LoVo (cell line): ENCODE measurements at regions not wholly inside any gene's neighbourhood (a gene's known extent, or its start where the extent isn't known, plus 50 kb on each side); places are given as distances from the start of the nearest gene placed in this dataset.
A peak's percentile ranks its signal among the peaks of the same experiment; 100 is the strongest.

ENCODE experiments used
- DNase-seq: peaks from one replicate; pipeline ENCODE4 v3.0.0-alpha.2; 2016; ENCODE audit warnings: low spot score

DNA sequence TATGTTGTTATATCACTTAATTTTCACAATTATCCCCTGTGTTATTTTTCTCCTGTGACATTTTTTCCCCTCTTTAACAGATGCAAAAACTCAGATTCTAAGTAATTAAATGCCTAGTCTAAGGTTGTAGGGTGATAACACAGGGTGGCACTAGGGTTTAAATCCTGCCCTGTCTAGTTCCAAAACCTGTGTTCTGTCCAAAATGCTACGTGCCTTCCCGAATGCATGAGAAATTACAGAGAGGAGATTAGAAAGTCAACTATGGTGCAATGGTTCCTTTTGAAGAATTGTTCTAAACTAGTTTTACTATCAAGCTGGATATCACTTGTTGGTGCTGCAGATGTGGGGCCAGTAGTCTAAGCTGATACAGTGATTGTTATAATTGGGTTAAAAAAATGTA lies 108.0 kb downstream of the DIPK2A start:
- DNase-seq: no peak

DNA sequence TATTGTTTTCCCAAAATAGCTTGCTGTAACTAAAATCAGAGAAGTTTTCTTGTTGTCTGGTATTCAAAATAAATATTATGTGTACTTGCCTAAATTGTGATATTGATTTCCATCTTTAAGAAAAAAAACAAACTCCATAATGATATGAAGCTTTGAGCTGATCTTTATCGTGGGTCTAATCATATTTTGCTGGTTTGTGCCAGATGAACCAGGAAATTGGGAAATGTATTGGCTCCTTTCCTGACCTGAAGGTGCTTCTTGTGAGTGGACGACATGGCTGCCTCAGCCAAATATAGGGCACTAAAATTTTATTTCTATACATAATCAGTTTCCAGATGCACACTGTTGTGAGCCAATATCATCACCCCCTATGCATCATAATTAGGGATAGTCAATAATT lies 113.3 kb downstream of the DIPK2A start:
- no peak for DNase-seq

DNA sequence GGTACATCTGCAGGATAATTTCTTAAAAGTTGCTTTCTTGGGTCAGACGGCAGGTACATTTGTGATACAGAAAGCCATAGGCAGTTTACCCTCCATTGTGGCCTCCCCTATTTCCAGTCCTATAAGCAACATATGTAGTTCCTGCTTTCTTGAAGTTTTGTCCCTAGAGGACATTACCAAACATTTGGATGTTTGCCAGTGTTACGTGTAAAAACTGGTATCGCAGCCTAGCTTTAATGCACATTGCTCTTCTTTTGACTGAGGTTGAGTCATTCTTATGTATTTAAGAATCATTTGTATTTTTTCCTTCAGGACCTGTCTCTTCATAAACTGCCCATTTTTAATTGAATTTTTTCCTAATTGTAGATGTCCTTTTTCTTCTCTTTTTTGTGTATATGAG lies 114.3 kb downstream of the DIPK2A start:
- DNase-seq: peak; percentile 25

DNA sequence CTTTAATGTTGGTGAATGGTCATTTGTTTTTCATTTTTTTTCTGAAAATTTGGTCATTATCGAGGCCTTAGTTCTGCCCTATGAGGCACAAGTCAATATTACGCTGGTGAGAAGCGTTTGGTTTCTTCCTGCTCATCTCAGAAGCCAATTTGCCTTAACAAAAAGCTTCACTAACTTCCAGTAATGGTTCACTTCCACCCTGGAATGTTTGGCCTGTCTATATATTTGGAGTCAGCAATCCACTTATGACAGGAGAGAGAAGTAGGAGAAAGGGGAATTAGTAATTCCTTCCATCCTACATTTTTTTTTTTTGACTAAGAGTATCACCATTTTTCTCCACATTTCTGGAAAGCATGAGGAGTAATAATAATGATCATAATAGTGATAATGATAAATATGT lies 124.4 kb downstream of the DIPK2A start:
- DNase-seq: no peak

DNA sequence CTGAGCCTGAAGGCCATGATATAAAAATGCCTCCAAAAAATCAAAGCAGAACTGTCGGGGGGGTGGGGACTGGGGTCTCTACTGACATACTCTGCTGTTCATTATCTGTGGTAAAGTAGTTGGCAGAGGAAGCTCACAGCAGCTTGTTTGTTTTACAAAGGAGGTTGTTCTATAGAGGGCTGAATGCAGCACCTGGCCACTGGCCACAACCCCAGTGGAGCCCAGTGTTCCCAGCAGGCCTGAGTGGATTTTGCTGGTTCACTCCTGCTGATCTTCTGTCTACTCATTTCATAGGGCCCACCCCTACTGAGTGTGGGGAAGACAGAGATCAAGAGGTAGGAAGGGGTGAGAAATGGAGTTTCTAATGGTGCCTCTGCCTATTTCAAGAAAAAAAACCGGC lies 125.5 kb downstream of the DIPK2A start:
- no peak for DNase-seq

DNA sequence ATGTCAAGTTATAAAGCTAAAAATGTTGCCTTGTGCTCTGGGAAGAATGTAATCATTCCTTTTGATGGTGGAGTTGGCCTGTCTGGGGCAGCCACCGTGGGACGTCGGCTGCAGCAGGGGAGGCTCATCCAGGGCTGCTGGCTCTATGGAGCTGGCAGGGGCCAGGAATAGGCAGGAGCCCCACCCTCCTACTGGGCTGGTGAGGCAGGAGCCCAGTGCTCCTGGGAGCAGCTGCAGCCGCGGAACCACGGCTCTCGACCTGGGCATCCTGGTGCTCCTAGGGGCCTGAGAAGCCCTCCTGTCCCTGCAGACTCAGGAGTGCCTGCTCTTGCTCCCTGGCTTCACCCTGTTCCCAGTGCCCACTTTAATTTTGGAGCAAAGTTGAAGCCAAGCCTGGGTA lies 127.1 kb downstream of the DIPK2A start:
- DNase-seq: no peak

DNA sequence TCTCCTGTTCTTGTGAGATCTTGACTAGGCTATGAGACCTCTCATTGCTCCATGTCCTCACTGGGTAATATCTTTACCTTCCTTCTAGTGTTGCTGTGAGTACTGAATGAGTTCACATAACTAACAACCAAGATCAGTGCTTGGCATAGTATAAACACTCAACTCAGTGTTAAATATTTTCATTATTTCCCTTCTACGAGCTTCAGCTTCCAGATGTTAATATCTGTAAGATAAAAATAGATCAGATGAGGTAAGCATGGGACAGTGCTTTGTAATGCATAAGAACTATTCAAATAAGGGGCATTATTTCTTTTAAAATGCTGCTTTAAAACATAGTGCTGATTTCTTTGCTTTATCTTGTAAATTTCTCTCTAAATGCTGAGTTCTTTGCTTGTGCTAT lies 130.8 kb downstream of the DIPK2A start:
- DNase-seq: no peak

DNA sequence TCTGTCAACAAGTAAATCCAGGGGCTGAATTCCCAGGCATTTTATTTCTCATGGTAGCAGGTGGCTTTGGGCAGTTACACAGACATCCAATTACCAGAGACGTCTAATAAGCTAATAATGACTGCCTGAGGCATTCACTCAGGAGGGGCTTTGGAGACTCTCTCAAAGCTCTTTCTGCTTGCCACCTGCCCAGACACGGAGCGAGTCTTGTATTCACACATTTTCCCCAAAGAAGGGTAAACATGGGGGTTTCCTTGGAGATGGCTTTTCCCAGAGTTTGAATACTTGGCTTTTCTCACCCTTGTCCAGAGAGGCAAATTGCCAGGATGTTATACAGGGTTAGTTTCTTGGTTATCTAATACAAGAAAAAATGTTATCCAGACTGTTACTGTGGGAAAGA lies 132.6 kb downstream of the DIPK2A start:
- no peak for DNase-seq

DNA sequence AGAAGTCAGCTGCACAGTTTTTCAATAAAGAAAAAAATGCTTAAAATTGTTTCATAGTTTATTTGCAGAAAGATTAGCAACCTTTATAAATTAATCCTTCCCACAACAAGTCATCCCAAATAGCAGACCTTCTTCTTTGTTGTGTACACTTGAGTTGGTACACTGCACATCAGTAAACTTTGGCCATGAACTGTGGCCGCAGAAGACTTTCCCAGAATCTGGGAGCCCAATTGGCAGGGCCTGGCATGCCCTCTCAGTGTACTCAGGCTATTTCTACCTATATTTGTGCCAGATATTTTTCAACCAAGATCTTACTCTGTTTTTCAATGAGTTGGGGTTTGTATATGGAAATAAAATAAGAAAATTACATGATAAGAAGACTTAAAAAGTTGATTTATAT lies 133.1 kb downstream of the DIPK2A start:
- no peak for DNase-seq

DNA sequence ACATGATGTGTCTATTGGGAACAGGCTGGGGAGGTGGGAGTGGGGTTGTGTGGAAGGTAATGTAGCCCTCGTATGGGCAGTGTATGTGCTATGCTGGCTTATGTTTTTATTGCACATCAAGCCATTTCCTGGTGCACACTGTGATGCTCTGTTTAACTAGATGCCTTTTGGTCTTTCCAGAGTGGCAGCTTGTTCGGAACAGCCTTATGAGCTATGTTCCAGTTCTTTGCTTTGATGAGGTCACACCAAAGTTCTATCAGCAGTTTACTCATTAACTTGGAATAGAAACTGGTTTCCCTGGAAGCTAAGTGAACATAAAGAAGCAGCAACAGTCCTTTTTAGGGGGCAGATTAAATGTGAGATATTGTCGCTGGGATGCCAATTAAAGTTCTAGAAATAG lies 133.9 kb downstream of the DIPK2A start:
- no peak for DNase-seq

DNA sequence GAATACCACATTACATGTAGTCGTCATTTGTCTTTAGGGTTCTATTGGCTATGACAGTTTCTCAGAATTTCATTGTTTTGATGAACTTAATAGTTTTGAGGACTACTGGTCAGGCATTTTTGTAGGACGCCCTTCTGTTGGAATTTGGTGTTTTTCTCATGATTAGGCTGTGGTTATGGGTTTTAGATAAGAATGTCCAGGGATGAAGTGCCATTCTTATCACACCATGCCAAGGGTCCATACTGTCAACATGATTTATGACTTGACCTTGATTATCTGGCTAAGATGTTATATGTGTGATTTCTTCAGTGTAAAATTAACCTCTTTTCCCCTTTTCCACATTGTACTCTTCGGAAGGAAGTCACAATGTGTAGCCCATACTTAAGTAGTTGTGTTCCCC lies 135.3 kb downstream of the DIPK2A start:
- no peak for DNase-seq

DNA sequence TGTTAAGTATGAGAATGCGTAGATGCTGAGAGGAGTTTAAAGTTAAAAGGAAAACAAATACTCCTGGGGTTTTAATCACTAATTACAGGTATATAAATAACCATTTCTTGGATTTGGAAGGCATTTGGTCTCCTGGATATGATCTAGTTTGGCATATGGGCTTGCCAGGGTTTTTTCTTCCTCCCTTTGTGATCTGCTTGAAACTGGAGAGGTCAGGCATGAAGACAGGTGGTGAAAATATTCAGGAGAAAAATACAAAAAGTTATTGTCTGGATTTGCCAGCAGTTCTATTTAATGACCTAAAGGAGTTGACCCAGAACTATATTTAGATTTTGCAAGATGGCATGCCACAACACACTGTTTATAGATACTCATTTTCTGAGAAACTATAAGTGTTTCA lies 136.3 kb downstream of the DIPK2A start:
- no peak for DNase-seq

DNA sequence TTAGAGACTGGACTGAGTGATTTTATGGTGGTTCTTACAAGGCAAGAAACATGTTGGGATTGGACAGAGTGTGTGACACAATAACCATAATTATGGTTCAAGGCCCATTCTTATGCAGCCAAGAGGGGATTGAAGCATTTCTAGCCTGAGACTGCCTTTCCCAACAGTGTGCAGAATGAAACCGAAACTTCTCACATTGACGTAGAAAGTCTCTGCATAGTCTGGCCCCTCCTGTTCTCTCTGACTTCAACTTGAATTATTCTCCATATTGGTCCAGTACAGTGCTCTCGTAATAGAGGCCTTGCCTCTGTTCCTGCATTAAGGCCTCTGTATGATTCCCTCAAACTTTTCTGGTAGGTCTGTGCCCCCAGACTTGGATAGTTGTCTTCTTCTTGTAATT lies 138.3 kb downstream of the DIPK2A start:
- DNase-seq: no peak

DNA sequence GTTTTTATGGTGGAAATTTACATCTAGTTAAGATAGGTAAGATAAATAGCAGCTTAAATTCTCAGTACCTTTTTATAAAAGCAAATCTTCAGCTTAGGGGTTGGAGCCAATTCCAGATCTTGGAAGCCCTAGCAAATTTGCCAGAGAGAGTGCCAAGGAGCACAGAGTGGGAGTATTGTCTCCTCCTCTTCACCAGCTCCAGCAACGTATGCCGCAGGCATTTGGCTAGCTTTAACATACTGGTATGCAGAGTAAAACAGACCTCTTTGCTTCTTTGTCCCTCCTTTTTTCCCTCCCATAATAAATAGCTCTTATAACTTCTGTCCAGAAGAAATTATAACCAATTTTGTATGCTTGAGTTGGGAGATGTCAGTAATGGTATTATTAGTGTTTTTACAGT lies 140.4 kb downstream of the DIPK2A start:
- no peak for DNase-seq

DNA sequence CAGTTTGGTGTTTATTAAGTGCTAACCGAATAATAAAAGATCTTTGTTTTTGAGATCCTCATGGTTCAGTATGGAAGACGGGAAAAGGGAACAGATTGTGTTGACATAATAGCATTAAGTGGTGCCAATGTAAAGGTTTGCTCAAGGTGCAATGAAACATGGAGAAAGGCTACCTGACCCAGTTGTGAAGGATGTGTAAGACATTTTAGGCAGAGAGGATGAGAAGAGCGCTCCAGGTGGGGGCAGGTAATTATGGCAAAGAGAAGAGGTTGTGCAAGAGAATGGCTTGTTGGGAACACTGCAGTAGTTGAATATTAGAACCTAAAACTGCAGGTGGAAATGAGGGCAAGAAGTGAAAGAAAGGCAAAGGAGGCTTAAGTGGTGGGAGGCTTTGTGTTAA lies 140.8 kb downstream of the DIPK2A start:
- no peak for DNase-seq

DNA sequence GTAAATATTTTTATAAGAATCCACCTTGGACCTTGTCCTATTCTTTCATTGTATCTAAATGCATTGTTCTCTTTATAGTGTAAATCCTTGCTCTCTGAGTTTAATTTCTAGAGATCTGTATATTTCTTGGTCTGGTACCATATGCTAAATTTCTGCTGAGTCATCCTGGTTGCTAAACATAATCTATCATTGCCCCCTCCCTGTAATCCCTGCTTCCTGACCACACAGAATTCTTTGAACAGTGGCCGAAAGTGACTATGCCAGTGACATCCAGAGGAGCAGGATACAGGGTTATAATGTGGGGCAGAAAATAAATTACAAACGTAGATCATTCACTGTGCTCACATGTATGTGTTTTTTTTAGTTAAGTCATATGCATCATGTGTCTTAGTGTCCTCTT lies 143.1 kb downstream of the DIPK2A start:
- no peak for DNase-seq

DNA sequence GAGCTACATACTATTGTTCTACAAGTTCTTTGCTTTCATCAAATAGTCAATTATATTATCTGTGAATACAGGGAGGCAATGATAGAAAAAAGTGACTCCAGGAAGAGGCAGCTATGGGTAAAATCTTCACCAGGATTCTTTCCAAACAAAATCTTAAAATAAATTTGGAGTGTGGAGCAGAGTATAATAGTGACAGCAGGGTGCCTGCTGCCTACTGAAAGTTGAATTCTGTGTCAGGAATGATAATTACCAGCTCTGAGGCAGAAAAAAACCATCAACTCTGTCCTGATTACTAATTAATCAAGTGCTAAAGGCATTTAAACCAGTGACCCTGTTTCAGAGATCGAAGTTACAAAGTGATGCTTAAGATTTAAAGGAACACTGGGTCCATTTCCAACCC lies 148.0 kb downstream of the DIPK2A start:
- no peak for DNase-seq

DNA sequence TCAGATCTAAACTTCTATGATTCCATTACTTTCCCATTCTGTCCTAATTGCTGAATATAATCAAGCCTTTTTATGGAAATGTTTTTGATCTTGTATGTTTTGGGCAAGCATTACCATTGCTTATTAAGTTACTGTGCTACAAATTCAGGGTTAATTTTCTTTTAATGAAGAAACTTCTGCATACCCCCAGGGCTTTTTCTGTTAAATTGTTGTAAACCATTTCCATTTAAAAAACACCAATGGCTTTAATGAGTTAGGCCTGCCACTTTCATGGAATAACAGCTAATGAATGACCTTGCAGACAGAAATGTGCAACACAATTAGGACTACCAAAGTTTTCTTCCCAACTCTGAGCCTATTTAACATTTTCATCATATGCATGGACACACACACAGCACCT lies 150.0 kb downstream of the DIPK2A start:
- DNase-seq: no peak

DNA sequence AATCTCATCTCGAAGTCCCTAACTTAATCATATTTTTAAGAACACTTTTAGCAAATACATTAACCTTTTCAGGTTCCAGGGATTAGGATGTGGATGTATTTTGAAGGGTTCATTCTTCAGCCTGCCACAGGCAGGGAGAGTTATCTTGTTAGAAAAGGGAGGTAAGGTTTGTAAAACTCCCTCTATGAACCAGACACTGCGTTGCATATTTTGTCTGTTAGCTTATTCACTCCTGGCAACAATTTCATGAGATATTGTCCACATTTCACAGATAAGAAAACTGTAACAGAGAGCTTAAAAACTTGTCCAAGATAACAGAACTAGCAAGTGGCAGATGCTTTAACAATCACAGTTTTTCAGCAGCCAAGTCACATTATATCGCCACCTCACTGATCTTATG lies 155.4 kb downstream of the DIPK2A start:
- DNase-seq: no peak

DNA sequence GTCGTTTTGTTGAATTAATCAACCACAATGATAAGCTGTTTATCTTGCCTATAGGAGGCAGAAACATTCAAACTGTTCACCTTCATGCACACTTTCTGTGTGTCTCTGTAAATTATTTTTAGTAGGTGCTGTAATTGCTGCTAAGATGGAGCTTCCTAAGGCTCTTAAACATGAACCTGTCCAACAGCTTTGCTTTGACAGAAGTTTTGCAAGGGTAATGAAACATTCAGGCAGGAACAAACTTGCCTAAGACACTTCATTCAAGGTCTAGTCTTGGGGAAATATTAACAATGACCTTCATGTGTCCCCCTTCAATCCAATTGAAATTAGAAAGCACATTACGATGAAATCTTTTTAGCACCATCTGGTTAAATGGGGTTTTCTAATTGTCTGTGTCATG lies 156.1 kb downstream of the DIPK2A start:
- no peak for DNase-seq

DNA sequence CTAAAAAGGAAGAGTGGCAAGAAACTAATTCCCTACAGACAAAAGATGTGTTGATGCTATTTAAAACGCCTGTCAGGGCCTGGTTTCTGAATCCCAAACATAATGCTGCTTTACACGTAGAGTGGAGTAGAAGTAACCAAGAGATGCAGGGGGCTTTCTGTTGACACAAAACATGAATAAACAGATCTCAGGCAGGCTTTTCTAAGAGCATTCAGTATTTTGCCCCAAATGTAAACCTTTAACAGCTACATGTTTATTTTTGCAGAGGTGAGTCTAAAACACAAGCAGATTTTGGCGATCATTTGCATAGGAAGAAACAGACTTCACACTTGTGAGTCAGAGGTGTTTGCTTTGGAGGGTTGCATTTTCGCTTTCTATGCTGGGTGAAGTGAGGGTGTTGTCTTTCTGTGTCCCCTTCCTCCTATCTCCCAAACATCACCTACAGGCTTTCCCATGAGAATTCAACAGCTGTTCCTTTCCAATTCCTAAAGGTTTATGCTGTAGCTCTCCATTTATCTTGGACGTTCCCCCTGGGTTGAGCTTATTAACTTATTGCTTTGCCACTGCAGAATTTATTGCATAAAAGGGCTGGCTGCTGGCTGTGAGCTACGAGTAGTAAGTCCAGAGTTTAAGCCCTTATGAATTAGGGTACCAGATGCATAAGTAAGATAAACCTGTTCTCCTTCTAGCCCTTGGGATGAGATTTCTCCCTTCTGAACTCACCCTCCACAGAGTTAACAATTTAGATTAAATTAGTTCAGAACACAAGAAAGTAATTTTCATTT lies 156.7 kb downstream of the DIPK2A start:
- no peak for DNase-seq

DNA sequence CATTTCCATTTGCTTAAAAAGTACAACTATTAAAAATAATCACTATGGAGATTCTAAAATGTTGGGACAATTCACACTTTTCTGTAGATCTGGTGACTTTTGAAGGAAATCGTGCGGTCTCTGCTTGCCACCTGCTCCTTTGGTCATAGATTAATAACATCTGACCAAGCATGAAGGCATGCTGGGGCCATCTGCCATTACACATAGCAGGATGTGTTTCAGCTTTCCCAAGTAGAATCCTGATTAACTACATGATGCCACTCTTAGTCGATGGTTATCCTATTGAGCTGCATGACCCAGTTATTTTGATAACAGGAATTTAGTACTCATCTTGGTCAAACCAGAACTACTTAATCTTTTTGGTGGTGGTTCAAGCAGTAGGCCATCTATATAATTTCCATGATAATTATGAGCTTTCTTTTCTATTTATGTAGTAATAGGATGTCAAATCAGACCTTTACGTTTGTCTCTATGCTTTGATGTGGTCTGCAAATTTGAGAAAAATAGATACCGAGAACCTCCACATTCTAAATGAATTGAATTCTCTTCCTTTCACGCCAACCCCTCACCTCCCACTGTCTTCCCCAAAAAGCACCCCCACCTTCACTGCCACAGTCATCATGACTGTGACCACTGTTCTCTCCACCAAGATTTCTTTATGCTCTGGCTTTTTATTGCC lies 158.1 kb downstream of the DIPK2A start:
- no peak for DNase-seq

DNA sequence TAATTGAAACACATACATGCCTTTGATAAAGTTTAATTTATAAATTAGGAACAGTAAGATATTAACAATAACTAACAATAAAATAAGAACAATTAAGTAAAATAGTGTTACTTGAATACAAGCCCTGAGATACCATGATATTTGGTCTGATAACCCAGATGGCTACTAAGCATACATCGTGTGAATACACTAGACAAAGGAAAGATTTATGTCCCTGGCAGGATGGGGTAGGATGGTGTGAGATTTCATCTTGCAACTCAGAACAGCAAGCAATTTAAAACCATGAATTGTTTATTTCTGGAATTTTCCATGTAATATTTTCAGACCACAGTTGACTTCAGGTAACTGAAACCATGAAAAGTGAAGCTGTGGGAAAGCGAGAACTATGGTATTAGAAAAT lies 169.5 kb downstream of the DIPK2A start:
- DNase-seq: no peak

DNA sequence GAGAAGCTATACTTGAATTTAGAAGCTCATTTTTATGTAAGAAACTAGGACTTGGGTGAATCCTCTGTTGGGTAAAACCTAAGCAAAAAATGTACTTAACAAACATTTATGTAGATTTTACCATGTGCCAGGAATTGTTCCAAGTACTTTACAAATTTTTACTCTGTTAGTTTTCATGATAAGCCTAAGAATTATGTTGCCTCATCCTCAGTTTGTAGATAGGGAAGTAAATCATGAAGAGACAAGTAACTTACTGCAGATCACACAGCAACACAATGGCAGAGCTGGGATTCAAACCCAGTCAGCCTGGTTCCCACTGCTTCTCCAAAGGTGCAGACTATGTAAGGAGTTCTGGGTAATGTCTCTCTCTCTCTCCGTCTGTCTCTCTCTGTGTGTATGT lies 169.9 kb downstream of the DIPK2A start:
- DNase-seq: no peak
